Loucy (cell line): ENCODE measurements at regions not wholly inside any gene's neighbourhood (a gene's known extent, or its start where the extent isn't known, plus 50 kb on each side); places are given as distances from the start of the nearest gene placed in this dataset.

ENCODE experiments used
- H2AFZ ChIP-seq: fragments of 200-600 bp; sonication (generic); 2 replicates; pipeline ENCODE4 v1.6.0; 2016; ENCODE audit warnings: antibody characterized with exemption, mild to moderate bottlenecking, low read length, moderate library complexity
- H3F3A ChIP-seq: fragments of 200-600 bp; 2 replicates; pipeline ENCODE4 v1.6.0; 2016; ENCODE audit warnings: antibody characterized with exemption, low read depth, mild to moderate bottlenecking
- H3K27me3 ChIP-seq: fragments of 200-600 bp; sonication (generic); 2 replicates; pipeline ENCODE4 v1.6.1; 2014; ENCODE audit warnings: low read length, mild to moderate bottlenecking; ENCODE audit not compliant: insufficient read depth, poor library complexity, severe bottlenecking
- H3K36me3 ChIP-seq: fragments of 200-600 bp; sonication (generic); 2 replicates; pipeline ENCODE4 v1.6.1; 2016; ENCODE audit warnings: low read length; ENCODE audit not compliant: insufficient read depth
- H3K4me1 ChIP-seq: fragments of 200-600 bp; sonication (generic); 2 replicates; pipeline ENCODE4 v1.5.1; 2014; ENCODE audit warnings: low read length, mild to moderate bottlenecking; ENCODE audit not compliant: insufficient read depth, poor library complexity, severe bottlenecking
- H3K4me2 ChIP-seq: fragments of 200-600 bp; sonication (generic); 2 replicates; pipeline ENCODE4 v1.6.0; 2014; ENCODE audit warnings: antibody characterized with exemption, low read length, low read depth, mild to moderate bottlenecking; ENCODE audit not compliant: poor library complexity, severe bottlenecking
- H3K4me3 ChIP-seq: fragments of 200-600 bp; sonication (generic); 2 replicates; pipeline ENCODE4 v1.5.1; 2014; ENCODE audit warnings: low read length, mild to moderate bottlenecking, mixed read lengths; ENCODE audit not compliant: poor library complexity, severe bottlenecking
- H3K79me2 ChIP-seq: fragments of 200-600 bp; sonication (generic); 2 replicates; pipeline ENCODE4 v1.6.1; 2014; ENCODE audit warnings: low read length; ENCODE audit not compliant: insufficient read depth
- H3K9ac ChIP-seq: fragments of 200-600 bp; sonication (generic); 2 replicates; pipeline ENCODE4 v1.6.0; 2014; ENCODE audit warnings: mild to moderate bottlenecking, low read depth, low read length, moderate library complexity; ENCODE audit not compliant: poor library complexity, severe bottlenecking
- H3K9me2 ChIP-seq: fragments of 200-600 bp; sonication (generic); replicated peaks from 2 replicates; pipeline ENCODE4 v1.6.1; 2016; ENCODE audit warnings: low read depth, low read length, mixed read lengths
- H3K9me3 ChIP-seq: fragments of 200-600 bp; sonication (generic); 2 replicates; pipeline ENCODE4 v1.6.1; 2014; ENCODE audit warnings: mild to moderate bottlenecking, antibody characterized with exemption, low read length, low read depth; ENCODE audit not compliant: insufficient read depth
- H4K20me1 ChIP-seq: fragments of 200-600 bp; sonication (generic); 2 replicates; pipeline ENCODE4 v1.6.0; 2014; ENCODE audit warnings: antibody characterized with exemption, low read length, mild to moderate bottlenecking; ENCODE audit not compliant: insufficient read depth, poor library complexity, severe bottlenecking
- CTCF ChIP-seq: fragments of 200-600 bp; sonication (generic); conservative IDR thresholded peaks from 2 replicates; pipeline ENCODE4 v1.5.1; 2014; ENCODE audit warnings: mild to moderate bottlenecking, antibody characterized with exemption, low read length
- EZH2phosphoT487 ChIP-seq: fragments of 200-600 bp; IDR thresholded peaks from 2 replicates; pipeline ENCODE4 v1.6.1; 2018; ENCODE audit warnings: antibody characterized with exemption, mild to moderate bottlenecking, moderate library complexity, borderline replicate concordance

- Histone ChIP-seq H2AFZ (no peak overlapping the region), H3F3A (no peaks in the 10 kb centered on the region), H3K9ac (no peak overlapping the region), H3K9me3 (peaks cover 14% of the 10 kb centered on the region), H4K20me1 (no peaks in the 10 kb centered on the region), H3K4me1 (no peaks in the 10 kb centered on the region), H3K4me2 (no peak overlapping the region), H3K4me3 (no peak overlapping the region), H3K27me3 (no peaks in the 10 kb centered on the region), H3K36me3 (no peaks in the 10 kb centered on the region), H3K79me2 (no peaks in the 10 kb centered on the region), H3K9me2 (no peaks in the 10 kb centered on the region)
- TF ChIP-seq CTCF (no peak), EZH2phosphoT487 (no peak)
These were observed 92.0 kb downstream of the MYEOV start for GRCh38 chr11:69385832-69386427.

DNA sequence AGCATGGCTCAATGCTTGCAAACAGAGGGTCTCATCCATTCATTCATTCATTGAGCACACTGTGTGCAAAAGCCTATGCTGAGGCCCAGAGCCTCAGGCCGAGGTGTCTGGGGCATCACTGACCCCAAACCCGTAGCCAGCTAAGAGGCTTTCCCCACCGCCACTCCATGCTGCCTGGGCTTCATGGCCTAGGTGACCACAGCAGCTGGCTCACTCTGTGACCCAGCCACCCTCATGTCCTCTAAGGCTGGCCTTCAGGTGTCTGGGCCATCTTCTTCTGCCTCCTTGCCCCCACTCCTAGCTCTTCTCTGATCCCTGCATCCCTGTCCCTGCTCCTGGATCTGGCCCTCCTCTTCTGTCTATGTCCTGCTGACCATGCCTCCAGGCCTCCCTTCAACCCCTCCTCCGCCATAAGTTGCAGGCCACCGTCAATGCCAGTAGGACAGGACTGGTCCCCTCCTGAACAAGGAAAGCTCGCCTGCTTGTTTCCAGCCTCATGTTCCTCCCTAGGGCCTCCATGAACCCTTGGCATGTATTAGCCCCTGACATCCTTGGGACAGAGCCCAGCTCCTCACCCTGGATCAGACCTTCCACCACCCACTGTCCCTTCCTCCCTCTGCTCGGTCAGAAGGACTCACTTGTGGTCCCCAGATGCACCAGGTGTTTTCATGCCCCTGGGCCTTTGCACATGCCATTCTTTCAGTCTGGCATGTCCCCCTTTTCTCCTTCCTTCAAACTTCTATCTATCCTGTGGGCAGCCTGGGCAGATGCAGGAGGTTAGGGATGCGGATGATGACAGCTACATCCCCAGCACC, 92.8 kb downstream of the MYEOV start:
- no peaks in the 10 kb centered on the region for H3K4me1 ChIP-seq
- no peak overlapping the region for H3K4me2 ChIP-seq
- no peaks in the 10 kb centered on the region for H3K27me3 ChIP-seq
- no peak overlapping the region for H2AFZ ChIP-seq
- no peaks in the 10 kb centered on the region for H3K79me2 ChIP-seq
- no peaks in the 10 kb centered on the region for H3K9me2 ChIP-seq
- H3K4me3 ChIP-seq, result no peak overlapping the region
- TF ChIP-seq CTCF (no peak), EZH2phosphoT487 (no peak)
- no peaks in the 10 kb centered on the region for H3F3A ChIP-seq
- no peak overlapping the region for H3K9ac ChIP-seq
- no peaks in the 10 kb centered on the region for H3K36me3 ChIP-seq
- peaks cover 14% of the 10 kb centered on the region for H3K9me3 ChIP-seq
- H4K20me1 ChIP-seq, result no peaks in the 10 kb centered on the region

- Histone ChIP-seq H3K27me3 (no peaks in the 10 kb centered on the region), H3K36me3 (no peaks in the 10 kb centered on the region), H3K9me2 (no peaks in the 10 kb centered on the region), H3K9me3 (peaks cover 14% of the 10 kb centered on the region), H3K79me2 (no peaks in the 10 kb centered on the region), H4K20me1 (no peaks in the 10 kb centered on the region), H3K4me2 (no peak overlapping the region), H3K9ac (no peak overlapping the region), H3K4me1 (no peaks in the 10 kb centered on the region), H2AFZ (no peak overlapping the region), H3F3A (no peaks in the 10 kb centered on the region), H3K4me3 (no peak overlapping the region)
- TF ChIP-seq EZH2phosphoT487 (no peak), CTCF (no peak)
These were observed 93.5 kb downstream of the MYEOV start for GRCh38 chr11:69387409-69387885.
